GM13977 (cell line): ENCODE measurements at regions not wholly inside any gene's neighbourhood (a gene's known extent, or its start where the extent isn't known, plus 50 kb on each side); places are given as distances from the start of the nearest gene placed in this dataset.

Experiments used
- DNase-seq: peaks from one replicate; pipeline ENCODE4 v3.0.0; 2012; ENCODE audit warnings: low spot score
- in situ Hi-C: fragments of 300-500 bp; cut with MboI; formaldehyde crosslinking; loops from one replicate; pipeline ENCODE4 v1.12.0; 2022; ENCODE audit warnings: low sequenced_read_pairs, low pct_unique_long_range_greater_than_20kb, mixed read lengths, inconsistent platforms; ENCODE audit not compliant: unreplicated experiment
- TF ChIP-seq, protein P1 (sequence below): IDR thresholded peaks from 2 replicates; pipeline ENCODE4 v1.5.1; 2012; ENCODE audit warnings: mild to moderate bottlenecking, control low read depth; ENCODE audit not compliant: insufficient read depth; ENCODE audit errors: extremely low read depth, missing control alignments

GRCh38 chr2:22035361-22035830 is 911.6 kb downstream of the TDRD15 start:
- no peak for DNase-seq
- in situ Hi-C loops = no loop called here
- TF ChIP-seq, protein P1, sequence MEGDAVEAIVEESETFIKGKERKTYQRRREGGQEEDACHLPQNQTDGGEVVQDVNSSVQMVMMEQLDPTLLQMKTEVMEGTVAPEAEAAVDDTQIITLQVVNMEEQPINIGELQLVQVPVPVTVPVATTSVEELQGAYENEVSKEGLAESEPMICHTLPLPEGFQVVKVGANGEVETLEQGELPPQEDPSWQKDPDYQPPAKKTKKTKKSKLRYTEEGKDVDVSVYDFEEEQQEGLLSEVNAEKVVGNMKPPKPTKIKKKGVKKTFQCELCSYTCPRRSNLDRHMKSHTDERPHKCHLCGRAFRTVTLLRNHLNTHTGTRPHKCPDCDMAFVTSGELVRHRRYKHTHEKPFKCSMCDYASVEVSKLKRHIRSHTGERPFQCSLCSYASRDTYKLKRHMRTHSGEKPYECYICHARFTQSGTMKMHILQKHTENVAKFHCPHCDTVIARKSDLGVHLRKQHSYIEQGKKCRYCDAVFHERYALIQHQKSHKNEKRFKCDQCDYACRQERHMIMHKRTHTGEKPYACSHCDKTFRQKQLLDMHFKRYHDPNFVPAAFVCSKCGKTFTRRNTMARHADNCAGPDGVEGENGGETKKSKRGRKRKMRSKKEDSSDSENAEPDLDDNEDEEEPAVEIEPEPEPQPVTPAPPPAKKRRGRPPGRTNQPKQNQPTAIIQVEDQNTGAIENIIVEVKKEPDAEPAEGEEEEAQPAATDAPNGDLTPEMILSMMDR = no peak

GRCh38 chr2:22037274-22037673 is 913.5 kb downstream of the TDRD15 start:
- in situ Hi-C loops = no loop called here
- no peak for DNase-seq
- TF ChIP-seq, protein P1 = no peak

DNA sequence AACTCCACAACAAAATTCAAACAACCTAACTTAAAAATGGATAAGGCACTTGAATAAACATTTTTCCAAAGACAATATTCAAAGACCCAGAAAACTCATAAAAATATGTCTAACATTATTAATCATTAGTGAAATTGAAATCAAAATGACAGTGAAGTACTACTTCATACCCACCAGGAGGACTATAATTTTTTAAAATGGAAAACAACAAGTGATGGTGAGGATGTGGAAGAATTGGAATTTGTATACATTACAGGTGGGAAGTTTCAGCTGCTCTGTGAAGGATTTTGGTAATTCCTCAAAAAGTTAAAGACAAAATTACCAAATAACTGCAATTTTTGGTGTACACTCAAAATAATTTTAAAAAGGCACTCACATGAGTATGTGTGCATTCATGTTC is 920.0 kb downstream of the TDRD15 start:
- in situ Hi-C loops = no loop called here
- TF ChIP-seq, protein P1 = no peak

GRCh38 chr2:22055784-22056620 is 932.2 kb downstream of the TDRD15 start:
- in situ Hi-C loops = no loop called here
- TF ChIP-seq, protein P1 = no peak
- DNase-seq = no peak

More for the DNA sequence above, 920.0 kb downstream of the TDRD15 start:
- no peak for DNase-seq

- no peak for DNase-seq
- TF ChIP-seq, protein P1 = no peak
- in situ Hi-C loops = no loop called here
These were observed 932.9 kb downstream of the TDRD15 start for GRCh38 chr2:22056621-22057132.

- TF ChIP-seq, protein P1 = no peak
- in situ Hi-C loops = no loop called here
- DNase-seq = no peak
These were observed 938.9 kb downstream of the TDRD15 start for GRCh38 chr2:22062679-22063078.
